Loucy (cell line): ENCODE measurements at regions not wholly inside any gene's neighbourhood (a gene's known extent, or its start where the extent isn't known, plus 50 kb on each side); places are given as distances from the start of the nearest gene placed in this dataset.

Experiments
- CTCF ChIP-seq: fragments of 200-600 bp; sonication (generic); conservative IDR thresholded peaks from 2 replicates; pipeline ENCODE4 v1.5.1; 2014; ENCODE audit warnings: mild to moderate bottlenecking, antibody characterized with exemption, low read length
- EZH2phosphoT487 ChIP-seq: fragments of 200-600 bp; IDR thresholded peaks from 2 replicates; pipeline ENCODE4 v1.6.1; 2018; ENCODE audit warnings: antibody characterized with exemption, mild to moderate bottlenecking, moderate library complexity, borderline replicate concordance

DNA sequence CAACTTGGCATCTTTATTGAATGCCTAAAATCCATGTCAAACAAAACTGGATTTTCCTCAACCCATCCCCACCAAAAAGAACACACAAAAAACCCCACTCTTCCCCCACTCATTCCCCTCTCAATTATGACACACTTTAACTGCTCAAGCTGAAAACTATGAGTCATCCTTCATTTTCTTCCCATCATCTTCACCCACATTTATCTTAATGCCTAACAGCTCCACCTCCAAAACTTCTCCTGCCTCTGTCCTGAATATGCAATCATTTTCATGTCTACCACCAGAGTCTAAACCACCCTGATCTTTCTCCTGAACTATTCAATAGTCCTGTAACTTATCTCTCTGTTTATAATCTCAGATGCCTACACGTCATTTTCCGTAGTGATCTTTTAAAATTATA is 239.7 kb downstream of the BCAT1 start:
- TF ChIP-seq CTCF (no peak), EZH2phosphoT487 (no peak)
